ENCODE measurements at regions not wholly inside any gene's neighbourhood (a gene's known extent, or its start where the extent isn't known, plus 50 kb on each side); places are given as distances from the start of the nearest gene placed in this dataset.

GRCh38 chr5:71384706-71385105 is 70.7 kb upstream of the BDP1 start:
- no peaks in the 10 kb centered on the region for H3K36me3 ChIP-seq (ENCODE audit: insufficient read depth)
- H3K36me3 Mint-ChIP-seq (ENCODE audit: low read depth): no peaks in the 10 kb centered on the region
- H3K4me1 Mint-ChIP-seq: no peaks in the 10 kb centered on the region
- no peak overlapping the region for H3K27ac ChIP-seq (ENCODE audit: low read depth)
- no peak overlapping the region for H3K27ac Mint-ChIP-seq
- ATAC-seq (no peak), DNase-seq (ENCODE audit: low spot score) (no peak)
- no peaks in the 10 kb centered on the region for H3K4me1 ChIP-seq (ENCODE audit: insufficient read depth)
- H3K9me3 Mint-ChIP-seq: no peaks in the 10 kb centered on the region
- H3K4me3 Mint-ChIP-seq: no peak overlapping the region
- H3K4me2 ChIP-seq: no peak overlapping the region
- H4K20me1 ChIP-seq (replicated peaks; ENCODE audit: insufficient read depth): no peaks in the 10 kb centered on the region
- H2AFZ ChIP-seq: no peak overlapping the region
- H3F3A ChIP-seq (replicated peaks; ENCODE audit: low read depth): no peaks in the 10 kb centered on the region
- no peak overlapping the region for H3K4me3 ChIP-seq
- TF ChIP-seq JUNB (IDR thresholded peaks at IDR 0.05; ENCODE audit: unreplicated experiment) (no peak), NANOG (IDR thresholded peaks at IDR 0.05; ENCODE audit: borderline replicate concordance) (no peak), EZH2 (IDR thresholded peaks at IDR 0.05; ENCODE audit: low read depth, unreplicated experiment) (no peak), EZH2phosphoT487 (IDR thresholded peaks at IDR 0.05; ENCODE audit: unreplicated experiment) (no peak), REST (IDR thresholded peaks at IDR 0.05; ENCODE audit: unreplicated experiment) (no peak), ETS1 (IDR thresholded peaks at IDR 0.05) (no peak), ZNF331 (CRISPR knock-in tag; IDR thresholded peaks at IDR 0.05; ENCODE audit: low read depth) (no peak), ZNF462 (CRISPR knock-in tag; IDR thresholded peaks at IDR 0.05) (no peak), STAT1 (IDR thresholded peaks at IDR 0.05; ENCODE audit: unreplicated experiment) (no peak), ZNF114 (CRISPR knock-in tag; IDR thresholded peaks at IDR 0.05) (no peak), CREB1 (CRISPR knock-in tag; IDR thresholded peaks at IDR 0.05; ENCODE audit: low read depth) (no peak), POLR2AphosphoS5 (IDR thresholded peaks at IDR 0.05; ENCODE audit: low read depth) (no peak), CTCF (conservative IDR thresholded peaks at IDR 0.05; ENCODE audit: low read depth in 2 of 2) (no peak)
- no peaks in the 10 kb centered on the region for H3K79me2 ChIP-seq (replicated peaks; ENCODE audit: insufficient read depth)
- no peaks in the 10 kb centered on the region for H3K27me3 ChIP-seq (ENCODE audit: insufficient read depth)
- no peaks in the 10 kb centered on the region for H3K9me2 ChIP-seq (ENCODE audit: insufficient read depth)
- H3K27me3 Mint-ChIP-seq (ENCODE audit: insufficient read depth, low read depth, poor library complexity): no peaks in the 10 kb centered on the region

Measured in GM23338 (cell line).